Stimulated activated CD4-positive, alpha-beta T cell treated with anti-CD3 and anti-CD28 coated beads, Interleukin-1b, Interleukin-23, amount 100 ng/mL, for 4 hours (primary cell): ENCODE measurements at regions not wholly inside any gene's neighbourhood (a gene's known extent, or its start where the extent isn't known, plus 50 kb on each side); places are given as distances from the start of the nearest gene placed in this dataset.
A peak's percentile ranks its signal among the peaks of the same experiment; 100 is the strongest.

ENCODE experiments used
- DNase-seq, 2 donors: peaks; one replicate each; pipeline ENCODE4 v3.0.0-alpha.2; 2020; ENCODE audit warnings: low read depth in 2 of 2

GRCh38 chr1:24987424-24987823, 57.3 kb upstream of the RUNX3 start:
- DNase-seq = no peak

- DNase-seq = no peak
Observed at GRCh38 chr1:24986372-24986965, 56.4 kb upstream of the RUNX3 start.

GRCh38 chr1:24985737-24986136, 55.7 kb upstream of the RUNX3 start:
- DNase-seq = no peak

GRCh38 chr1:24984800-24985522, 54.9 kb upstream of the RUNX3 start:
- no peak for DNase-seq

DNA sequence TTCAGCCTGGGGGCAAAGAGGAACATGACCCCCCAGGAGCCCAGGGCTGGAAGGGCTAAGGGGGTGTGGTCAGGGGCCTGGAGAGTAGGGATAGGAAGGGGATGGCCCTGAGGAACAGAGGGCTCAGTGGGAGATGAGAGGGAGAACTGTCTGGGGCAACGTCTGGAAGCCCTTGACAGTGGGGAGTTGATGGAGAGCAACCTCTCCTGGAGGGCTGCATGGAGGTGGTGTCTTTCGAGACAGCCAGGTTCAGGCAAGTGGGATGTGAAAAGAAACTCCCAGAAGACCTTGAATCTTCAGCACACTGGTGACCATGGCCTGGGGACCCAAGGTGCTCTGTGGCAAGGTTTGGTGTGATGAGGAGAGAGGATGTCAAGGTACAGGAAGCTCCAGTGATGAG, 54.2 kb upstream of the RUNX3 start:
- no peak for DNase-seq

DNA sequence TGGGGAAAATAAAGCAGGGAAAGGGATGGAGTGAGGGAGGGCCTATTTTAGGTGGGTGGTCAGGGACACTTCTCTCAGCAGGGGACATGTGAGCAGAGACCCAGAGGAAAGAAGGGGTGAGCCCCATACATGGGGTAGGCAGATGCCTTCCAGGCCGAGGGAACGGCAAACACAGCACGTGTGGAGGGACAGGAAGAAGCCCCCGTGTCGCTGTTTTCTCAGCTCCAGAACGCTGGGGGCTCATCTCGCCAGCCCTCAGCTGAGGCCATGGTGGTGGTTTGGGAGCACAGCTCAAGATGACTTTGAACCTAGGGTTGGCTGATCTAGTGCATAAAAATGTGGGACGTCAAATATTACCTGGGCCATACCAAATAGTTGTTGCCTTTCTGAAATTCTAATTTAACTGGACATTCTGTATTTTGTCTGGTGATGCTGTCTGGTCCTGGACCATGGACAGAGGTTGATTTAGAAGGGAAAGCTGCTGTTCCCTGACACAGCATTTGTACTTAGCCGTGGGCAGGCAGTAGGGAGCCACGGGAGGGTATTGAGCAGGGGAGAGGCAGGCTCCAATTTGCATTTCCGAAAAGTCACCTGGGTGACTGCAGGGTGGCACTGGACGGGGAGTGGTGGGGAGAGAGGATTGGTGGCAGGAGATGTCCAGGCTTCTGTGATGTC, 53.1 kb upstream of the RUNX3 start:
- DNase-seq = no peak

DNA sequence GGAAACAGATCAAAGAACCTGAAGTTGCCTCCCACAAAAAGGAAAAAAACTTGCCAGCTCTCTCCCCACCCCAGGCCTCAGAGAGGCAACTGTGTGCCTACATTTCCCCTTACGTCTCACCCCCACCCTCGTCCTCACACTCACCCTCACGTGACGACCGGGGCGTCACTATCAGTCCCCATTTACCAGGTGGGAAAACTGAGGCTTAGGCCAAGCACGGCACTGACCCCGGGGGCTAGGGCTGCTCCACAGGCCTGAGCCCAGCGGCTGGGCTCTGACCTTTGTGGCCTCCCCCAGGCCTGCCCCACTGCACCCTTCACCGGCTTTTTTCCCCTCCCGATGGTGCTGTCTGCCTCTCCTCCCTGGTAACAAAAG, 51.5 kb upstream of the RUNX3 start:
- peak in 1 of 2 donors; percentile 44 for DNase-seq

- no peak for DNase-seq
Observed at GRCh38 chr1:24980836-24981630, 51.0 kb upstream of the RUNX3 start.
